ENCODE measurements at regions not wholly inside any gene's neighbourhood (a gene's known extent, or its start where the extent isn't known, plus 50 kb on each side); places are given as distances from the start of the nearest gene placed in this dataset.
A peak's percentile ranks its signal among the peaks of the same experiment; 100 is the strongest.

- Histone ChIP-seq H3K4me1 (ENCODE audit: control insufficient read depth, insufficient read depth, low read length) (peaks cover 16% of the 10 kb centered on the region), H4K5ac (ENCODE audit: low read depth, low read length) (peak overlapping the region; percentile 80; the same call in 1 of the 2 replicates), H3K18ac (ENCODE audit: low read depth, low read length) (peak overlapping the region; percentile 93), H3K23ac (ENCODE audit: low read depth, low read length) (peak overlapping the region; percentile 49; the same call in 1 of the 2 replicates), H3K4ac (ENCODE audit: low read depth, low read length) (peak overlapping the region; percentile 42), H4K91ac (ENCODE audit: insufficient read depth, low read depth, low read length) (no peak overlapping the region; the same call in 1 of the 2 replicates), H3K79me1 (ENCODE audit: low read depth in 1 of 2, low read length in 2 of 2) (peaks cover 14 to 46% of the 10 kb centered on the region in 2 experiments), H4K8ac (ENCODE audit: low read depth in 2 of 2, low read length in 2 of 2) (peak overlapping the region; percentile 4 to 38; a peak in 2 of 4 replicates), H3K9ac (ENCODE audit: low read depth, low read length) (peak overlapping the region; percentile 13; the same call in 1 of the 2 replicates), H4K20me1 (ENCODE audit: insufficient read depth, low read length) (peaks cover 2% of the 10 kb centered on the region; the same call in 1 of the 2 replicates), H2BK120ac (ENCODE audit: low read depth, low read length) (peak overlapping the region; percentile 85), H2BK20ac (ENCODE audit: low read depth, low read length) (peak overlapping the region; percentile 64), H3K27ac (ENCODE audit: insufficient read depth, low read length) (peak overlapping the region; percentile 39; the same call in 1 of the 2 replicates), H2BK15ac (ENCODE audit: low read depth, low read length) (peak overlapping the region; percentile 68; the same call in 1 of the 3 replicates), H3K9me3 (ENCODE audit: control insufficient read depth, insufficient read depth, low read length) (no peaks in the 10 kb centered on the region), H3K14ac (replicated peaks; ENCODE audit: low read depth, low read length) (0 out of 2 replicates have a peak overlapping the region, but pooled peaks have one; percentile 43), H3K4me2 (ENCODE audit: low read depth, low read length) (peak overlapping the region; percentile 99), H2AK9ac (replicated peaks; ENCODE audit: low read depth, low read length, poor library complexity) (no peak overlapping the region), H2AFZ (replicated peaks; ENCODE audit: low read length, poor library complexity) (no peak overlapping the region), H3K56ac (ENCODE audit: extremely low read depth, insufficient read depth, low read length) (peak overlapping the region; percentile 63; the same call in 1 of the 2 replicates), H2AK5ac (ENCODE audit: low read depth, low read length) (peak overlapping the region; percentile 63; the same call in 1 of the 2 replicates), H2BK5ac (ENCODE audit: low read depth, low read length, poor library complexity, severe bottlenecking) (peak overlapping the region; percentile 76), H3K27me3 (ENCODE audit: control insufficient read depth, insufficient read depth, low read length) (no peaks in the 10 kb centered on the region), H3K4me3 (ENCODE audit: insufficient read depth, low read depth, low read length) (peak overlapping the region; percentile 38; the same call in 1 of the 2 replicates), H3K9me1 (ENCODE audit: insufficient read depth, low read length) (peaks cover 9% of the 10 kb centered on the region), H3K36me3 (ENCODE audit: control insufficient read depth, insufficient read depth, low read length) (no peaks in the 10 kb centered on the region)
- in situ Hi-C loops (cut with MboI; ENCODE audit: low sequenced_read_pairs): no loop called here
- ChIA-PET POLR2A (ENCODE audit: unreplicated experiment) (no interaction called here), CTCF (no interaction called here)
- no TSS peak for BruUV-seq (replicated peaks)
- dilution Hi-C loops (cut with HindIII; ENCODE audit: low sequenced_read_pairs, unreplicated experiment): no loop called here
- TF ChIP-seq MAZ (IDR thresholded peaks at IDR 0.05; ENCODE audit: borderline replicate concordance, low read depth, low read length) (no peak), FOS (IDR thresholded peaks at IDR 0.05; ENCODE audit: low read depth, low read length) (no peak), POLR2A (IDR thresholded peaks at IDR 0.05; ENCODE audit: low read depth, low read length) (no peak)
- intact Hi-C loops (cut with micrococcal nuclease): no loop called here
- no CpG with 5 or more reads among the region's 2 CpGs for WGBS, 2 experiments (ENCODE audit: extremely low coverage in 2 of 2, insufficient read length in 1 of 2)
- ATAC-seq (ENCODE audit: low read depth) (peak; percentile 76), DNase-seq (peak; percentile 50)
Observed at GRCh38 chr12:24500831-24501230, 448.1 kb downstream of the BCAT1 start.

Data from IMR-90 (cell line).